Effector CD8-positive, alpha-beta T cell (primary cell): ENCODE measurements at regions not wholly inside any gene's neighbourhood (a gene's known extent, or its start where the extent isn't known, plus 50 kb on each side); places are given as distances from the start of the nearest gene placed in this dataset.

ENCODE experiments used
- DNase-seq: peaks from one replicate; lab custom pipeline; 2025; lab: John Stamatoyannopoulos, UW

DNA sequence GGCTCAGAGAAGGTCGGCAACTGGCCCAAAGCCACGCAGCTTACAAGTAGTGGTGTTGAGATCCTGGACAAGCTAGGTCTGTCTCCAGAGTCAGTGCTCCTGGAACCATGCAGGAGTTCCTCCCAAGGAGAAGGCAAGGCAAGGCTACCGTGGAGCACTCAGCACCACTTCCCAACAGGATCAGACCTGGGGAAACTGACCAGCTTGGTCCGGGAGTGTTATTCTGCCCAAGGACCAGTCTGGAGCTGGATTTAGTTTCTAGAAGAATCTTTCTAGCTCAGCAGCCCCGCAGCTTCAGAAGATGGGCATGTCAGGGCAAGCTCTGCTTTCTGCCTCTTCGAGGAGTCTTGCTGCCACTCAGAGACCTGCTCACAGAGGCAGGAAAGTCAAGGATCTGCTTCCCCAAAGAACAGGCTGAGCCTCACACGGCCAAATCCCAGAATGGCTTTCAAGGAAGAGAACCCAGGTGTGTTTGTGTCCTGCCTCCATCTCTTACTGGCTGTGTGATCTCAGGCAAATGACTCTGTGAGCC, 302.8 kb downstream of the MATN1 start:
- no peak for DNase-seq

DNA sequence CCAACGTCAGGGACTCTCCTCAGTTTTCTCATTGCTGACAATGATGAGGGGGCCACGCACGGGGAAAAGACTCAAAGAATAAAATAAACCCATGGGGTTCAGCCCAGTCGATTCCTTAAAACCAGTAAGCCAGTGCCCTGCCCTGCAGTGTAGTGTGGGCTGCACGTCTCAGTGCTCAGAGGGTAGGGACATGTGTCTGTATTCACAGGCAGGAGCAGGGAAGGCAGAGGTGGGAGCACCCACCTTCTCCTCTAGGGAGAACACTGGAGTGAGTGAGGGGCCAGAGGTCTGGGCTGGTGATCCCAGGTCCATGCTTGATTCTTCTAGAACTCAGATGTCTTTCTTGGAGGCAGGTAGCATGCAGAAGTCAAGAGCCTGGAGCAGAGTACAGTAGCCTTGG, 303.6 kb downstream of the MATN1 start:
- no peak for DNase-seq

DNA sequence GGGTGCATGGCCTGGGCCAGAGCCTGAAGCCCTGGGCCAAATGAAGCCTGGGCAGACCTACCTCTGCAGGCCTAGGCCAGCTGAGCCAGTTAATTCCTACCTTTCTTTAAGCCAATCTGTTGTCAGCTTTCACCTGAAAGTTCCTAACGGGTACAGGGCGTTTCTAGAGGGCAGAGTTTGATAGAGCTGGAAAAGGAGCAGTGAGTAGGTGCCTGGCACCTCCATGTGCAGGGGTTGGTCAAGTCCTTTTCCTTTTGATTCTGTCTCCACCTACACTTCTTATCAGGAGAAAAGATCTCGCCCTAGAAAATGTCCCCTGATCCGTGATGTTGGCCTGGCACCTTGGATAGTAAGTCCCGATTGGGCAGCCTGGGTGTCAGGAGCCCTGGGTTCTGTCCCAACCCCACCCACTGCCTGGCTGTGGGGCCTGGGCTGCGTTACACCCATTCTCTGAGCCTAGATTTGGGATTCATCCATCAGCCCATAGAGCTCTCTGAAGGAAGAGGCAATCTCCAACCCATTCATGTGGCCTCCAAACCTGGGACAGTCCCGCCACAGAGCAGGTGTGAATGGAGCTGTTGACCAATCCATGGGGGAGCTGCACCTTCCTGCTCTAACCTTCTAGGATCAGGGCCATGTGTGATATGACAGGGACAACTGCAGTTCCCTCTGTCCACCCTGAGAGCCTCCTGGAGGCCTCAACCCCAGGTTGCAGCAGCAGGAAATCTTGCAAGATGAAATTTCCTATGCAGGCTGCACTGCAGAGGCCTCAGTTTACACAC, 304.3 kb downstream of the MATN1 start:
- no peak for DNase-seq

DNA sequence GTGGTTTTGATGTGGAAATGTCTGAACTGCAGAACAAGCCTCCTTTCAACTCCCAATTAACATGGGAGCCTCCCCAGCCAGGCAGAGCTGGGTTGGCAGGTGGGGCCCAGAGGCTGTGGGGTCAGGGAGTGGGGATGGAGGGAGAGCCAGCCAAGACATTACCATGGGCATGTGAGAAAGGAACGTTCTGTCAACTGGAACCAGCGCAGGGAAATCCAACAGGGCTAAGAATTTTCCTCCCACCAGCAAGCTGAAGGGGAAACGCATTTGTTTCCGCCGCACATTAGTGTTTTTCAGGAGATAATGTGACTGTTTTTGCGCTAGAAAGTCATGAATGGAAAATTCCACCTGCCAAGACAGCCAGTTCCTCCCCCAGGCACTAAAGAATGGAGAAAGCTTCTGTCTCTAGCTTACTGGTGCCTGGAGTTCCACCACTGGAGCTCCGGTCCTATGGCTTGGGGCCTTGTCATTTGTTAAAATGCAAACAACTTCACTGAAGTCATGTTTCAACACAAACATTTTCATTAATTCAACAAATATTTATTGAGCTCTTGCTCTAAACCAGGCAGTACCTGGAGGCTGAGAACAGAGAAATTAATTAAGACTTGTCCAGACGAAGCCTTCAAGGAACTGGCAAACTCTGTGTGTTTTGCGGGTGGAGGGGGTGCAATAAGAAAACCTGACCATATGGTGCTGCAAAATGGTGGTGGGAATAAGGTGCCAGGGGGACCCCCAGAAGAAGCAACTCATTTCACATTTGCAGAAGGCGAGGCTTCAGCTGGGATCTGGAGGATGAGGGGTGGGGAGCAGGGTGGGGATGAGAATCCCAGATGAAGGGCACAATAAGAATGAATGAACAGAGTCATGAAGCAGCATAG, 305.1 kb downstream of the MATN1 start:
- DNase-seq = no peak

DNA sequence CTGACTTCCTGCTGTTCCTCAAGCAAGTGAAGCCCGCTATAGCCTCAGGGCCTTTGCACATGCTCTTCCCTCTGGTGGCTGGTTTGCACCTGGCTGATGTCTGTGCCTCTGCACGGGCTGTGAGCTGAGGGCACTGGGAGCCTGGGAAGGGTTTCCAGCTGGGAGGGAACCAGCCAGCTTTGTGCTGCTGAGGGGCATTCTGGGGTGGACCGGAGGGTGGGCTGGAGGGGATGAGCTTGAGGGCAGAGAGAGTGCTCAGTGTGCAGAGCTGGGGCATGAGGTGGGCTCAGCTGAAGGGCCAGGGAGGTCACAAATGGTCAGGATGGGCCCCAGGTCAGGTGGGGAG, 305.7 kb downstream of the MATN1 start:
- no peak for DNase-seq

DNA sequence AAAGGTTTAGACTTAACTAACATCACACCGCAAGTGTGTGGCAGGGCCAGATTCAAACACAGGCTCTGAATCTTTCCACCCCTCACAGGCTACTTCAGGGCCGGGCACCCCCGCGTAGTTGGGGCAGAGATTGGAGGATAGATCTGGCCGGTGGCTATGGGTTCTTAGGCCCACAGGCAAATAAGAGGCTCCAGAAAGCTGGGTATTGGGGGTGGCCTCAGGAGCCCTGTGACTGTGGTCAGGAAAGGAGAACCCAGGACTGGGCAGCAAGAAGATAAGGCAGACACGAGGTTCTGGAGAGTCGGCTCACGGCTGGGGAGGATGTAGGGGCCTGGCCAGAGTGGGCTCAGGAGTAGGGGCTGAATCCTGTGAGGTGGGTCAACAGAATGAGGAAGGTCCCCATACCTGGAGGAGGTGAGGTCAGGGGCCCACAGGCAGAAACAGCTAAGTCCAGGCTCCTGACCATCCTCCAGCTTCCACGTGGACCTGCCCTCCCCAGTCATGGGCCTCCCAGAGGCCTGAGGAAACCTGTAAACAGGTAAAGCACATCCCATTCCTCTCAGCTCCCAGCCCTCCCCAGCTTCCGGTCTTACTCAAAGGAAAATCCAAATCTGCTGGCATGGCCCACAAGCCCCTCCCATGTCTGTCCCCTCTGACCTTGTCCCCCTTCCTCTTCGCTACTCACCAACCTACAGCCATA, 306.2 kb downstream of the MATN1 start:
- no peak for DNase-seq

DNA sequence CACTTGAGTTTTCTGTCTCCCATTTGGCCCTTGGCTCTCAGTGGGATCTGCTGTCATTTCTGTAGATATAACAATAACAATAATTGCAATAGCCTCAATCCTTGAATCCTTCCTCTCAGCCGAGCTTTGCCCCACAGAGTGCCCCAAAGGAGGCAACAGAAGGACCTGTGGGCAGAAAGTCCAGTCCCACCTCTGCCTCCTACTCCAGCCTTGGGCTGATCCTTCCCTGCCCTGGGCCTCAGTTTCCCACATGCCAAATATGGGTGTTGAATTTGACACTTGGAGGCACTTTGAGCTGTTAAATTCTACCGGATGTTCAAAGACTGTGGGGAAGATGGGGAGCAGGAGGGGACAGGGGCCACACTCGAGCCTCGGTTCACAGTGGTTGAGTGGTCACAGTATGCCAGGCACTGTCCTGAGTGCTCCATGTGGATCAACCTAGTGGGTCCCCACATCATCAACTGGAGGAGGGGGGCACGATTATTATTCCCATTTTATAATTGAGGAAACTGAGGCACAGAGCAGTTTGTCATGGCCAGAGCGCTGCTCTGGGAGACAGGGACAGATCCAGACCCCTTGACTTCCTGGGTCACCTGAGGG, 307.1 kb downstream of the MATN1 start:
- DNase-seq = no peak

DNA sequence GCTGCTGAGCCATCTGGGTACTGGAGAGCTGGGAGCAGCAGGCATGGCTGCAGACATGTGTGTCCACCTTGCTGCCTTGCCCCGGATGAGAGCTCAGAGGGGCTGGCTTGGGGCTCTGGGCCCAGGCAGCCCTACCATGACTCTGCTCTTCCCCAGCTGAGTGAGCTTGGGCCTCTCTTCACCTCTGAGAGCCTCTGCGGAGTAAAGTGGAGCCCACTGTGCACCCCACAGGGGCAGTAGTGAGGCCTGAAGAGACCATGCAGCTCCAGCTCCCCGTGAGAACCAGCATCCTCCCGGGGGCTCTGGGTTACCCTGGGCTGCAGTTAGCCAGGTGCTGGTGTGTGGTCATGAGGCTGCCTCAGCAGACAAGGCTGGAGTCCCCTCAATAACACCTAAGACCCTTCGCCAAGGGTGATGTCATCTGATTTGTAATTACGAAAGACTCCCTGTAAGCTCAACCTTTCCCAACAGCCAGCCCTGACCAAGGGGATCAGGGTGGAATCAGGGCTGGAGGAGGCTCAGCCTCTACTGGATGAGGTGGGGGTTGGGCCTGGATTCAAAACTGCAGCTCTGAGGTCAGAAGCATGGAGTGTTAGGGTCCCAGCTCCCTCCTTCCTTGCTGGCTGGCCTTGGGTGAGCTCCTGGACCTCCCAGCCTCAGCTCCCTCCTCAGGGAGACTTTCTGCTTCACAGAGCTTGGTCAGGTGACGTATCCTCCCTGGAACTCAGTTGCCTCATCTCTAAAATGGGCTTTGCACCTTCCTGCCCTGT, 308.0 kb downstream of the MATN1 start:
- DNase-seq = no peak

DNA sequence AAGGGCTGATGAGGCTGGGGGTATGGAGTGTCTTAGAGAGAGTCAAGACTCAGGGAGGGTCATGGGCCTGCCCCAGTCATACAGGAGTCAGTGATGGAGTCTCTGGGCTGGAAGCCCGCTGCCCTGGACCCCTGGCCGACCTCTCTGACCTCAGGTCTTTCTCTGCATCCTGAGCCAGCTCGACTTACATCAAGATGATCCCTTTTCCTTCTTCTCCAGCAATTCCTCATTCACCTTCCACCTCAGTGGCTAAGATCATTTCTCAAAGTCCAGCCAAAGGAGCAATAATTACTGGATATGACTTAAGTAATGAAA, 308.6 kb downstream of the MATN1 start:
- no peak for DNase-seq

DNA sequence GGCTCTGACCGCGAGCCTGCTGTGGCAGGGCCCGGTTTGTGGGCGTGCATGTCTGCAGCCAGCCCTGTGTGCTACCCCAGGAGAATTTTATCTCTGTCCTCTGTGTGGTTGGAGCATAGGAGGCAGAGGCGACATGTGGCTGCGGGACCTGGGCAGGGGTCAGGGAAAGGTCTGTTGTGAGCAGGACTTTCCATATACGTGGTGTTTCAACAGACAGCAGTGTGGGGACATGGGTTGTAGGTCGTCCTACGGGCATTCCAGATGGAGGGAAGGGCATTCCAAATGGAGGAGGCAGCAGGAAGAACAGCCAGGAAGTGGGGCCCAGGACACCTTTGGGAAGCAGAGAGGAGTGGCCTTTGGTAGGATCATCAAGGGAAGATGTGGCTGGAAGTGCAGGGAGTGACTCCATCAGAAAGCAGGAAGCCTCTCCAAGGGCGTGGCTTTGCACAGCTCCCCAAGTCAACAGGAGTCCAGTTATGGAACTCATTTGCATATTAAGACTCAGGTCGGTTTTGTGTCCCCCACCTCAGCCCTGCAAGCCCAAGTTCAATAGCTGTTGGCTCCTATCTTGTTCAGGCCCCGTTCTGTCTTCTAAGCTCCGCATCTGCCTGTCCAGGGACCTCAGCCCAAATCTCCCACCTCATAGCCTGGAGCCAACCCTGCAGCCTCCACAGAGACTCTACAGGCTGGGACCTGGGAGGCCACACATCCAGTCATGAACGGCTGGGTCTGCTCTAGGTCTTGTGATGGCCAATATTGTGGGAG, 309.1 kb downstream of the MATN1 start:
- DNase-seq = no peak

DNA sequence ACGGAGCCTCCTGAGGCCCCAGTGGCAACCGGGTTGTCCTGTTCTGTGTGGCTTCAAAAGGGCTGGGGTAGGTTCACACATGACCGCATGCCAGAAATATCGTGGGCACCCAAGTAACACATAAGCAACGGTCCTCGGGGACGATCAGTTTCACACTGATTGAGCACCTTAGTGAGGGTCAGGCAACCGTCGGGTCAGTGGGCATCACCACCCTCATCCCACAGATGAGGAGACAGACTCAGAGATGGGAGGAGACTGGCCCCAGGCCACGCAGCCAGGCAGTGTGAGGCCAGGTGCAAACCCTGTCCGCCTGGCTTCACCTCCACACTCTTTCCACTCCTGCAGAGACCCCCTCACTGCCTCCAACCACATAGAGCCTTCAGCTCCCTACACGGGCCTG, 309.8 kb downstream of the MATN1 start:
- DNase-seq = no peak

DNA sequence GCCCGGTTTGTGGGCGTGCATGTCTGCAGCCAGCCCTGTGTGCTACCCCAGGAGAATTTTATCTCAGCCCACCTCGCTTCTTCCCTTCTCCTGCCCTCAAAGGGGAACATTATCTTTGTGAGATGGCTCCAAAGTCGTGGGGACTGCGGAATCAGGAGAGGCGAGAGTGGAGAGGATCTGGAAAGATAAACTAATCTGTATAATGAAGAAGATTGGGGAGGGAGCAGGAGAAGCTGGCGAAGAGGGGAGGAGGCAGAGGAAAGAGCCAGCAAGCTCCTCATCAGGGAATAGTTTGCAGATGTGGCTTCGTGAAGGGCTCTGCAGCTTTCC, 310.3 kb downstream of the MATN1 start:
- no peak for DNase-seq

DNA sequence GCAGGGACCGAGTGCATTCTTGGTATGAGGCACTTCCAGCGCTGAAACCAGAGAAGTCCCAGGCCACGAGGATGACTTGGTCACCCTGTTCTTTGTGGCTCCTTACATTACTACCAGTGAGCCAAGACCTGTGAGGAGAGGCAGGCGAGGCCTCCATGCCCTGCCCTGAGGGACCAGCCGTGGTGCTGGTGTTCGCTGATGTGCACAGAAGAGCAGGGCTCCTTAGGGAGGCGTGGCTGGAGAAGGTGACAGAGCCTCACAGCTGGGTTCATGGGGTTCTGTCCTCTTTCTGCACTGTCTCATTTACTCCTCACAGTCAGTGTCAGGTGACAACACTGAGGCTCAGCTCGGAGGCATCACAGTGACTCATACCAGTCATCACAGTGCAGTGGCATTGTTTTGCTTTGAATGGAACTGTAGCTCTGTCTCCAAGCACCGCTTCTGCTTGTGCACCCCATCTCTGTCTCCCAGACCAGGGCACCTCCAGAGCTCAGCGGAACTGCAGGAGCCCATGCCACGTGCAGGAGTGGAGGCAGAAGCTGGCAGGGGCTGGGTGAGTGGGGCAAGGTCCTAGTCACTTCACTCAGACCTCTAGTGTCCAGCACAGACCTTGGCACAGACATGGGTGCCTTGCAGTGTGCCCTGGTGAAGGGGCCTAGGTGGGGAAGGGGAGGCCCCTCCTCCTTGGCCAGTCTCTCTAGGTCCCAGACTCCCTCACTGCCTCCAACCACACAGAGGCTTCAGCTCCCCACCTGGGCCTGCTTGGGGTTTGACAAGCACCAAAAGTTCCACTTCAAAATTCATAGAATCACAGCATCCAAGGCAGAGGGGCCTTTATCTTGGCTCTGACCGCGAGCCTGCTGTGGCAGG, 310.9 kb downstream of the MATN1 start:
- DNase-seq = no peak

DNA sequence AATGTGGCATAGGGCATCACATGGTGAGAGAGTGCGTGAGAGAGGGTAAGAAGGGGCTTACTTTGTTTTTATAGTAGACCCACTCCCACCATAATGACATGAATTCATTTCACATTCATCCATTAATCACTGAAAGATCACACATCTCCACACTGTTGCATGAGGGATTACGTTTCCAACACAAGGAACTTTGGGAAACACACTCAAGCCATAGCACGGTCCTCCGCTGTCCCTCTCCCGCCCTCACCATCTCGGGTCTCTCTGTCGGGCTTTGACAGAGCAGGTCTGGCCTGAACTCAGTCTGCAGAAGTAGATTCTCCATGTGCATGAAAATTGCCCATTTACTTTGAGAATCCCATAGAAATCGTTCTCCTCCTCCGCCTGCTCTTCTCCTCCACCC, 312.2 kb downstream of the MATN1 start:
- DNase-seq = no peak

DNA sequence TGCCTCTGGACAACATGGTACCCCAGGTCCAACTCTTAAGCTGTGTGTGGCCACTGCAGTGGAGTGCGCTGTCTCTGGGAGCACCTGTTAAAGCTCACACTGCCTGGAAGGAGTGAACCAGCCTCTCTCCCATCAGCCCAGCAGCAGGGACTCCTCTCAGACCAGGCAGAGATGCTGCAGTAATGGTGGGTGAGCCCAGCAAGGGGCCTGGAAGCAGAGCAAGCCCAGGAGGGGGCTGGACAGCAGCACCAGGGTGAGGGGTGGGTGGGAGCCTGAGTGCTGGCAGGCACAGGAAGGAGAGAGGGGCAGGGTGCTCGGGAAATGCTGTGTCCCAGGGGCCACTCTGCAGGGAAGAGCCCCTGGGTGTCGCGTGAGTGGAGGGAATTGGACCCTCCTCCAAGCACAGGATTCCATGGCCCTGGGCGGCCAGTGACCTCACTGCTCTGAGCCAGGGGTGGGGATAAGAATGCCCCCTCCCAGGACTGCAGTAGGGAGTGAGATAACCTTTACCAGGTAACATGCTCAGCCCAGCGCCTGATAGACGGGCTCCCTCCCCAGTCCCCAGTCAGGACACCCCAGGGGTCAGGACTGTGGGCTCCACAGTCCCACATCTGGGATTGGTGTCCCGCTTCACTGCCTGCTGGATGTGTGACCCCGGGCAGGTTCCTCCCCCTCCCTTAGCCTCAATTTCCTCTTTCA, 313.1 kb downstream of the MATN1 start:
- DNase-seq = no peak

DNA sequence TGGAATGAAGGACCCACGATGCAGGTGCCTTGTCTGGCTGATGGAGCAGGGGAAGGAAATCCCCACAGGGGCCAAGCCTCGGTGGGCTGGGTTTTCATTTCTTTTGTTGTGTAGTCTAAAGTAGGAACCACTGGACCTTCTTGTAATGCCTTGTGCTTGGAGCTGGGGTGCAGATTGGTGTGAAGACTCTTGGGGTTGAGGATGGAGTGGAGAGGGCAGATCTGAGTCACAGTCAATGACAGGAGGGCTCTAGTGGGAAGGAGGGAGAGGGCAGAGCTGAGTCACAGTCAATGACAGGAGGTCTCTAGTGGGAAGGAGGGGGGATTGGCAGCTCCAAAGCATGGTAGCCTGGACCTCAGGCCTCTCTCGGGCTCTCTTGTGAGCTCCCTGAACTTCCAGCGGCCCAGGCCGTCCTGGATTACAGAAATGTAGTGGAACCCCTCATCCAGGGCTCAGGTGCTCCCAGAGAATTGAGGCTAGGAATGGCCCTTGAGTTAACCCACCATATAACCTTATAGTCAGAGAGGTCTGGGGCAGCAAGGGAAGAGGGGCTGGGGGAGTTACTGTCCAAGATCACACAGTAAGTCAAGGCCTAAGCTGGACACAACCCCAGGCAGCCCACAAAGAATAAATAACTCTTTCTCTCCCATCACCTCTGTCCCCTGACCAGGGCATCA, 313.8 kb downstream of the MATN1 start:
- no peak for DNase-seq

DNA sequence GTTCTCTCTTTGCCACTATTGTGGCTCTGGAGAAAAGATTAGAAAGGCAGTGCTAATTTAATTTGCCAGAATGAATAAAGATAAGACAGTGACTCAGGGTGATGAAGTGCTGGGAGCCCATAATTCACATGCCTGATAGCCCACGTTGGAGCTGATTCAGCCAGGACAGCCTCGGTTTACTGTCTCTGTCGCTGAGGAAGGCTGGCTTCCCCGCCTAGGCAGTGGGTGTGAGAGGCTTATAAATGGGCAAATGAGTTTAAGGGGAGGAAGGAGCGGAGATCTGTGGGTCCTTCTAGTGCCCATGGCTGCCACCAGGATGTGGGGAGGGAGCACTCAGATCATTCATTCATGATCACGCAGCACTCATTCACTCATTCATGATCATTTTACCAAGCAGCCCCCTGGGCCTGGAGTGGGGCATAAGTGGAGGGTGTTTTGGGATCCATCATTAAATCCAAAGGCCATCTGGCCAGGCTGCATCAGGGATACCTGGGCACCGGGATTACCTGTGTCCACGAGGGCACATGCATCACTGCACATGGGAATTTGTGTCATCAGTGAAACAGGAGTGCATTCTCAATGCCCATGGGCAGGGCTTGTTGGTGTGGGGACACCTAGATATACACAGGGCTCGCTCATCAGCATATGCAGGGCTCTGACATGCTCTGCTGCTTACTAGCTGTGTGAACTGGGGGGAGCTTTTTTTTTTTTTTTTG, 315.4 kb downstream of the MATN1 start:
- DNase-seq = no peak
